Activated naive CD8-positive, alpha-beta T cell treated with anti-CD3 and anti-CD28 coated beads for 36 hours (primary cell): ENCODE measurements at regions not wholly inside any gene's neighbourhood (a gene's known extent, or its start where the extent isn't known, plus 50 kb on each side); places are given as distances from the start of the nearest gene placed in this dataset.

Source experiments
- DNase-seq: peaks from one replicate; pipeline ENCODE4 v3.0.0; 2021
- H3K27ac Mint-ChIP-seq: one replicate; pipeline ENCODE4 v1.8.0; 2022; ENCODE audit warnings: mild to moderate bottlenecking, moderate library complexity, mixed read lengths
- H3K27me3 Mint-ChIP-seq: one replicate; pipeline ENCODE4 v1.8.0; 2022; ENCODE audit warnings: mild to moderate bottlenecking, mixed read lengths
- H3K36me3 Mint-ChIP-seq: one replicate; pipeline ENCODE4 v1.8.0; 2021; ENCODE audit warnings: mild to moderate bottlenecking, mixed read lengths
- H3K4me1 Mint-ChIP-seq: one replicate; pipeline ENCODE4 v1.8.0; 2021; ENCODE audit warnings: mixed read lengths
- H3K4me3 Mint-ChIP-seq: one replicate; pipeline ENCODE4 v1.8.0; 2022; ENCODE audit warnings: mild to moderate bottlenecking, moderate library complexity, mixed read lengths
- H3K9me3 Mint-ChIP-seq: one replicate; pipeline ENCODE4 v1.8.0; 2022; ENCODE audit warnings: mixed read lengths

GRCh38 chr1:81157686-81158085, 643.0 kb upstream of the ADGRL2 start:
- Mint-ChIP-seq H3K9me3 (peaks cover under 1% of the 10 kb centered on the region), H3K4me1 (no peaks in the 10 kb centered on the region)

DNA sequence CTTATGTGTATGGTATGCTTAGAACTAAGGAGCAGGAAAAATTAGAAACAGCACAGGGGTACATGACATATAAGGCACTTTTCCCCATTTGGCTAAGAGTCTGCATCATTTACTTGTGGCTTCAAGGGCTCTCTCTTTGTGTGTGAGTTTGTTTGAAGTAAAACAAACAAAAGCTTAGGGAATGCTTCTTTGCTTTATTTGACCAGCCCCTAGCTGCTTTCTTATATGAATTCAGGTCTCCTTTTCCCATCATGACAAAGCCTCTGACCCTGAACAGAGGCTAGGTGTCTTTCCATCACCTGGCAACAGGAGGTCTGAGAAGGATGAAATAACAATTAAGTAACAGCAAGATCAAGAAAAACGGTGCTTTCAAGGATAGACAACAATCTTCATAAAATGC, 643.8 kb upstream of the ADGRL2 start:
- H3K27ac Mint-ChIP-seq, result no peak overlapping the region
- peaks cover 3% of the 10 kb centered on the region for H3K9me3 Mint-ChIP-seq
- DNase-seq, result no peak
- H3K4me1 Mint-ChIP-seq, result no peaks in the 10 kb centered on the region
- H3K27me3 Mint-ChIP-seq, result no peaks in the 10 kb centered on the region
- H3K4me3 Mint-ChIP-seq, result no peak overlapping the region
- no peaks in the 10 kb centered on the region for H3K36me3 Mint-ChIP-seq

More at GRCh38 chr1:81157686-81158085, 643.0 kb upstream of the ADGRL2 start:
- no peaks in the 10 kb centered on the region for H3K36me3 Mint-ChIP-seq
- no peak for DNase-seq
- H3K4me3 Mint-ChIP-seq, result no peak overlapping the region
- no peak overlapping the region for H3K27ac Mint-ChIP-seq
- no peaks in the 10 kb centered on the region for H3K27me3 Mint-ChIP-seq

GRCh38 chr1:81155131-81155530, 645.6 kb upstream of the ADGRL2 start:
- Mint-ChIP-seq H3K27me3 (no peaks in the 10 kb centered on the region), H3K4me1 (no peaks in the 10 kb centered on the region), H3K36me3 (no peaks in the 10 kb centered on the region), H3K4me3 (no peak overlapping the region), H3K27ac (no peak overlapping the region), H3K9me3 (peaks cover 7% of the 10 kb centered on the region)
- no peak for DNase-seq

GRCh38 chr1:81151206-81151605, 649.5 kb upstream of the ADGRL2 start:
- Mint-ChIP-seq H3K27me3 (no peaks in the 10 kb centered on the region), H3K9me3 (peaks cover 9% of the 10 kb centered on the region), H3K27ac (no peak overlapping the region), H3K4me1 (no peaks in the 10 kb centered on the region), H3K4me3 (no peak overlapping the region), H3K36me3 (no peaks in the 10 kb centered on the region)
- no peak for DNase-seq

- H3K27me3 Mint-ChIP-seq, result no peaks in the 10 kb centered on the region
- H3K36me3 Mint-ChIP-seq, result no peaks in the 10 kb centered on the region
- H3K4me1 Mint-ChIP-seq, result no peaks in the 10 kb centered on the region
- H3K27ac Mint-ChIP-seq, result no peak overlapping the region
- H3K4me3 Mint-ChIP-seq, result no peak overlapping the region
- DNase-seq, result no peak
- H3K9me3 Mint-ChIP-seq, result peaks cover 9% of the 10 kb centered on the region
Observed at GRCh38 chr1:81149649-81150325, 650.9 kb upstream of the ADGRL2 start.

- peaks cover 4% of the 10 kb centered on the region for H3K9me3 Mint-ChIP-seq
- DNase-seq, result no peak
- H3K36me3 Mint-ChIP-seq, result no peaks in the 10 kb centered on the region
- H3K4me3 Mint-ChIP-seq, result no peak overlapping the region
- no peaks in the 10 kb centered on the region for H3K27me3 Mint-ChIP-seq
- no peak overlapping the region for H3K27ac Mint-ChIP-seq
- no peaks in the 10 kb centered on the region for H3K4me1 Mint-ChIP-seq
Observed at GRCh38 chr1:81144240-81144825, 656.4 kb upstream of the ADGRL2 start.

DNA sequence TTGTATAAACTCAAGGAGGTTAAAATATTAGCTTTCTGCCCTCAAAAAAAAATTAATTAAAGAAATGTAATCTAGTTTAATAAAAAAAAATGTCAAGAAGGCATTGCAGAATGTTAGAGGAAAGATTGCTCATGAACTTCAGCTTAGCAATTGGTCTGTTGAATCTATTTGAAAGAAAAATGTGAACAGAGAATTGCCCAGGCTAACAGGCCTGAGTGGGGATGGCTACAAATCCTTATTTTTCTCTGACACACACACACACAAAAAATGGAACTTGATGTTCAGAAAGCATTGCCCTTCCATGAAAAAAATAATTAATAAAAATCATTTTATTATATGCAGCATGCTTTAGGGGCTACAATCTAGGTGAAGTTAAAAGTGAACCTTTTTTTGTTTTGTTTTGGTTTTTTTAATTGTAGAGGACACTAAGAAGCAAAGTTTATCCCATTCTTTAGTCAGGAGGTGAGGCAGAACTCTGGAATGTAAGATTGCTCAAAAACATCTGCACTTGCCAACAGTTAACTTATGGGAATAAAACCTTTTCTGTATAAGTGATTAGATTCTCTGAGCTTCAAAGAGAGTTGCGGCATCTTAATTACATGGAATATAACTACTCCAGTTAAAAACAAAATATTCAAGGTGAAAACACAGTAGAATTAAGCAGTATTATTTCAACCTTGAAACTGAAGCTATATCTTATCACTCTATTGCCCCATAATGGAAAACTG, 658.5 kb upstream of the ADGRL2 start:
- Mint-ChIP-seq H3K4me3 (no peak overlapping the region), H3K27ac (no peak overlapping the region), H3K27me3 (no peaks in the 10 kb centered on the region), H3K4me1 (no peaks in the 10 kb centered on the region), H3K36me3 (no peaks in the 10 kb centered on the region), H3K9me3 (peaks cover 3% of the 10 kb centered on the region)
- DNase-seq, result no peak

GRCh38 chr1:81135524-81135923, 665.2 kb upstream of the ADGRL2 start:
- no peak for DNase-seq
- peaks cover 5% of the 10 kb centered on the region for H3K9me3 Mint-ChIP-seq
- H3K4me1 Mint-ChIP-seq, result no peaks in the 10 kb centered on the region
- no peaks in the 10 kb centered on the region for H3K36me3 Mint-ChIP-seq
- H3K27me3 Mint-ChIP-seq, result no peaks in the 10 kb centered on the region
- H3K27ac Mint-ChIP-seq, result no peak overlapping the region
- H3K4me3 Mint-ChIP-seq, result no peak overlapping the region

DNA sequence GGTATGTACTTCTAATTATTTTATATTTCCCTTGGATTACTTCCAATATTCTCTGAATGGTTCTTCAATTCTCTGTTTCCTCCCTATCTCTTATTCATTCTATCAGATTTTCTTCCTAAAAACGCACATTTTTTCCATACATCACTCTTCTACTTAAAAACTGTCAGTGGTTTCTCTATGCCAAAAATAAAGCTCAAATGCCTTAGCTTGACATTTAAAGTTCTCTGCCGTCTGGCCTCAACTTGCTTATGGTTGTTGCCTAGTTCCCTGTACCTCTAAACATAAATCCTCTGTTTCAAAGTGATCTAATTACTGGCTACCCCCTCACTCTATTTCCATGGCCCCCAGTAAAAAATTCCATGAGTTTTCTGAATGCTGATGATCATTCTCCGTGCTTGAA, 671.0 kb upstream of the ADGRL2 start:
- DNase-seq, result no peak
- H3K4me1 Mint-ChIP-seq, result no peaks in the 10 kb centered on the region
- H3K36me3 Mint-ChIP-seq, result no peaks in the 10 kb centered on the region
- peaks cover 9% of the 10 kb centered on the region for H3K9me3 Mint-ChIP-seq
- no peaks in the 10 kb centered on the region for H3K27me3 Mint-ChIP-seq
- no peak overlapping the region for H3K4me3 Mint-ChIP-seq
- H3K27ac Mint-ChIP-seq, result no peak overlapping the region

DNA sequence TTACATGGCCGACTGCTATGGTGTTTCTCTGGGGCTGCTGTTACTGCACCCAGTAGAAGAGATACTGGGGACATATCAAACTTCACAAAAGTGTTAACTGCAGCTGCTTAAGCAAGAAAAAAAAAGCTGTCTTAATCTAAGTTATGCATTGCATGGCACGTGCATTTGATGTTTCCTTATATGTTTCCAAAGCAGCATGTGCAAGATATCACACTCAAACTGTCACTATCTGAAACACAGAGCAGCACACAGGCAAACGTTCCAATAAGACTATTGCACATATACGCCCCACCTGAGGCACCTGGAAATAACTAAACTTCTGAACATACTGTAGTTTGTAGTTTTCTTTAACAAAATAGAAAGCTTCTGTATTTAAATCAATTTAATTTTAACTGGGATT, 671.4 kb upstream of the ADGRL2 start:
- Mint-ChIP-seq H3K4me1 (no peaks in the 10 kb centered on the region), H3K27me3 (no peaks in the 10 kb centered on the region), H3K36me3 (no peaks in the 10 kb centered on the region), H3K9me3 (peaks cover 9% of the 10 kb centered on the region), H3K4me3 (no peak overlapping the region), H3K27ac (no peak overlapping the region)
- no peak for DNase-seq

DNA sequence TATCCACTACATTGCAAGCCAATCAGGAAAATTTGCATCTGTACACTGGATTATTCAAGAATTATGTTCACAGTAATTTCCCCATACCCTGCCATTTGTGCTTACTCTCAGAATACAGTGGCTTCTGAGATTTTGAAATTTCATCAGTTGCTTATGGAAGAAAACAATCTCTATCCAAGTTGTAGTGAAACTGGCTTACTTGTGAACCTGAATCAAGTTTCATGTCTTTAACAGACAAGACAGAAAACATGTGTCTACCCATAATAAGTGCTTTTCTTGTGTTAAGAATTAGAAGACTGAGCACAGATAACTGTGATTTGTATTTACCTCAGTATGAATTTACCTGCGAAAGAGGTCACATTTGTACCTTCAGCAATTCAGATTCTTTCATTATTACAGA, 672.7 kb upstream of the ADGRL2 start:
- Mint-ChIP-seq H3K9me3 (peaks cover 6% of the 10 kb centered on the region), H3K4me1 (no peaks in the 10 kb centered on the region), H3K27ac (no peak overlapping the region), H3K27me3 (no peaks in the 10 kb centered on the region), H3K36me3 (no peaks in the 10 kb centered on the region), H3K4me3 (no peak overlapping the region)
- no peak for DNase-seq

GRCh38 chr1:81126989-81127581, 673.6 kb upstream of the ADGRL2 start:
- H3K4me1 Mint-ChIP-seq, result no peaks in the 10 kb centered on the region
- H3K27ac Mint-ChIP-seq, result no peak overlapping the region
- H3K4me3 Mint-ChIP-seq, result no peak overlapping the region
- H3K27me3 Mint-ChIP-seq, result no peaks in the 10 kb centered on the region
- no peaks in the 10 kb centered on the region for H3K36me3 Mint-ChIP-seq
- no peak for DNase-seq
- H3K9me3 Mint-ChIP-seq, result peaks cover 6% of the 10 kb centered on the region

DNA sequence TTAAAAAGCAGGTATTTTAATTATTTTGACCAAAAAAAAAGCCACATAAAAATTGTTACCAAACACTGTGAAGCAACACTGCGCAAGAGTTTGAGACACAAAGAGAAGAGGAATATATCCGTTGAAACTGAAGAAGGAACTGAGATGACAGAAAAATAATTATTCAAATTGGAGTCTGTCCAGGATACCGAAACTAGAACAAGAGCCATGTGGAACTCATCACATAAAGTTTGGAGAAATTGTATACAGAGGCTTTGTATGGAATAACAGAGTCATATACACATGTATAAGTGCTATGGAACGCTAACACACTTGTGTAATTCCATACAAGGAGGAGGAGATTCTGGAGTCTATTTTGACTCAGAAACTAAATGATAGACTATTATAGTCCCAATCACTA, 675.1 kb upstream of the ADGRL2 start:
- no peaks in the 10 kb centered on the region for H3K36me3 Mint-ChIP-seq
- no peaks in the 10 kb centered on the region for H3K4me1 Mint-ChIP-seq
- no peaks in the 10 kb centered on the region for H3K27me3 Mint-ChIP-seq
- H3K9me3 Mint-ChIP-seq, result peaks cover 6% of the 10 kb centered on the region
- no peak for DNase-seq
- no peak overlapping the region for H3K4me3 Mint-ChIP-seq
- H3K27ac Mint-ChIP-seq, result no peak overlapping the region

DNA sequence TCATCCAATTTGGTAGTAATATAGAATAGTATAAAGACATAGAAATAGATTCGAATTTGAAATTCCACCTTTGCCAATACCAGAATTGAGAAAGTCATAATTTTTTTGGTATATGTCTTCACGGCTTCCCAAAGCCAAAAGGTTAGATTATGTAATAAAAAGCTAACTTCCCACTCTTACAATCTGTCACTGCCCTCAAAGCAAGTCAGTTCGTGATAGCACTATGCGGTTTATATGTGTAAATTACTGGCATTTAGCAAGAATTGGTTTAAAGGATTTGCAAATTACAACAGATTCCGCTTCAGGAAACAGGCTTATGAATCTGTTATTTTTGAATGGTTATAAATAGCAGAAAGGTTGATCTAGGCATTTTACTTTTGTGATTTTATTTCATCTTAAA, 679.4 kb upstream of the ADGRL2 start:
- H3K27me3 Mint-ChIP-seq, result no peaks in the 10 kb centered on the region
- no peak overlapping the region for H3K4me3 Mint-ChIP-seq
- H3K9me3 Mint-ChIP-seq, result no peaks in the 10 kb centered on the region
- H3K4me1 Mint-ChIP-seq, result no peaks in the 10 kb centered on the region
- H3K36me3 Mint-ChIP-seq, result no peaks in the 10 kb centered on the region
- no peak overlapping the region for H3K27ac Mint-ChIP-seq
- DNase-seq, result no peak

DNA sequence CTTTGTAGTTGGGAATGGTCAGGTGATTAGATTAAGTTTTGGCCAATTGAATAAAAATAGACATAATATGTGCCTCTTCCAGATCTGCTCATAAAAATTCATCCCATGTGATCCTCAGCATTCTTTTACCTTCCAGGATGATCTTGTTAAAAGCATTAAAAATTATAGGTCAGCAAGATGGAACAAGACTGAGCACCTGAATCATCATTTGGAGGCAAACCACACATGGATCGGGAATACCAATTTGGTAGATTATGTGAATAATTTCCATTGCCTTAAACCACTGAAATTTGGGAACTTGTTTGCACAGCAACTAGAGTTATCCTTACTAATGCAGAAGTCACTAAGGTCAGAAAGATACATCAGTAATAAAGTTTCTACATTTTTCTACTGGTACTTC, 681.4 kb upstream of the ADGRL2 start:
- no peak for DNase-seq
- Mint-ChIP-seq H3K27ac (no peak overlapping the region), H3K36me3 (no peaks in the 10 kb centered on the region), H3K4me1 (no peaks in the 10 kb centered on the region), H3K27me3 (no peaks in the 10 kb centered on the region), H3K9me3 (no peaks in the 10 kb centered on the region), H3K4me3 (no peak overlapping the region)
